OCI-LY7 (cell line): ENCODE measurements at regions not wholly inside any gene's neighbourhood (a gene's known extent, or its start where the extent isn't known, plus 50 kb on each side); places are given as distances from the start of the nearest gene placed in this dataset.

Source experiments
- BruUV-seq: library from RNA; stranded (reverse); fragments of 400-500 nt; replicated peaks from 2 replicates; lab custom pipeline; 2021; lab: Mats Ljungman, UMichigan
- CTCF ChIA-PET: fragments of 300-600 bp; sonication (Branson Sonifier 250); formaldehyde crosslinking; loops from one replicate; lab custom pipeline; 2022; ENCODE audit warnings: antibody characterized with exemption; ENCODE audit not compliant: unreplicated experiment; lab: Charles Lee
- POLR2A ChIA-PET: fragments of 300-600 bp; sonication (Branson Sonifier 250); formaldehyde crosslinking; loops from one replicate; lab custom pipeline; 2022; ENCODE audit warnings: antibody characterized with exemption; lab: Charles Lee
- DNase-seq: peaks from one replicate; pipeline ENCODE4 v3.0.0-alpha.2; 2015; ENCODE audit warnings: low spot score
- H2AFZ ChIP-seq: fragments of 200-600 bp; sonication (generic), shearing (Covaris generic); 2 replicates; pipeline ENCODE4 v1.6.1; 2014; ENCODE audit warnings: mild to moderate bottlenecking, antibody characterized with exemption, low read length, moderate library complexity
- H3K27ac ChIP-seq: fragments of 200-600 bp; sonication (generic); 2 replicates; pipeline ENCODE4 v1.5.1; 2014; ENCODE audit warnings: mixed run types, low read depth, mild to moderate bottlenecking, moderate library complexity, low read length, inconsistent platforms; ENCODE audit not compliant: poor library complexity, severe bottlenecking
- H3K36me3 ChIP-seq: fragments of 200-600 bp; sonication (generic); 2 replicates; pipeline ENCODE4 v1.6.1; 2014; ENCODE audit warnings: mild to moderate bottlenecking, antibody characterized with exemption, low read length, moderate library complexity, mixed read lengths; ENCODE audit not compliant: insufficient read depth
- H3K4me1 ChIP-seq: fragments of 200-600 bp; sonication (generic); 2 replicates; pipeline ENCODE4 v1.5.1; 2014; ENCODE audit warnings: mild to moderate bottlenecking, low read length; ENCODE audit not compliant: insufficient read depth, poor library complexity, severe bottlenecking
- H3K4me2 ChIP-seq: fragments of 200-600 bp; sonication (generic); 2 replicates; pipeline ENCODE4 v1.6.1; 2014; ENCODE audit warnings: mild to moderate bottlenecking, low read length
- H3K4me3 ChIP-seq: fragments of 200-600 bp; sonication (generic); 2 replicates; pipeline ENCODE4 v1.5.1; 2014; ENCODE audit warnings: mild to moderate bottlenecking, low read depth, low read length; ENCODE audit not compliant: poor library complexity, severe bottlenecking
- H3K79me2 ChIP-seq: fragments of 200-600 bp; sonication (generic); 2 replicates; pipeline ENCODE4 v1.6.1; 2016; ENCODE audit warnings: low read depth, mild to moderate bottlenecking, low read length, moderate library complexity, mixed read lengths; ENCODE audit not compliant: insufficient read depth
- H3K9me2 ChIP-seq: fragments of 200-600 bp; sonication (generic); 2 replicates; pipeline ENCODE4 v1.6.1; 2016; ENCODE audit warnings: mild to moderate bottlenecking, low read length, mixed read lengths; ENCODE audit not compliant: insufficient read depth
- H3K9me3 ChIP-seq: fragments of 200-600 bp; sonication (generic); 2 replicates; pipeline ENCODE4 v1.6.1; 2014; ENCODE audit warnings: mild to moderate bottlenecking, mixed run types, low read length, mixed read lengths
- H4K20me1 ChIP-seq: fragments of 200-600 bp; sonication (generic); 2 replicates; pipeline ENCODE4 v1.6.1; 2014; ENCODE audit warnings: mild to moderate bottlenecking, antibody characterized with exemption, low read length, moderate library complexity, mixed read lengths; ENCODE audit not compliant: insufficient read depth
- CTCF ChIP-seq: fragments of 200-600 bp; sonication (generic); conservative IDR thresholded peaks from 2 replicates; pipeline ENCODE4 v1.5.1; 2014; ENCODE audit warnings: mild to moderate bottlenecking, antibody characterized with exemption, low read length, moderate library complexity, mixed read lengths
- EZH2phosphoT487 ChIP-seq: fragments of 200-600 bp; sonication (generic); IDR thresholded peaks from 2 replicates; pipeline ENCODE4 v1.6.1; 2018; ENCODE audit warnings: low read depth, borderline replicate concordance, mild to moderate bottlenecking, mixed run types, antibody characterized with exemption, low read length, moderate library complexity, mixed read lengths
- intact Hi-C: fragments of 100-400 bp; cut with micrococcal nuclease; formaldehyde crosslinking; loops from one replicate; pipeline ENCODE4 v1.10.0; 2022; ENCODE audit not compliant: unreplicated experiment

- Histone ChIP-seq H3K4me3 (no peak overlapping the region), H3K9me3 (0 out of 2 replicates have a peak, but pooled peaks cover 5% of the 10 kb centered on the region), H3K79me2 (no peaks in the 10 kb centered on the region), H4K20me1 (no peaks in the 10 kb centered on the region), H3K4me2 (no peak overlapping the region), H3K9me2 (no peaks in the 10 kb centered on the region), H3K36me3 (no peaks in the 10 kb centered on the region), H3K4me1 (no peaks in the 10 kb centered on the region), H3K27ac (no peak overlapping the region), H2AFZ (no peak overlapping the region)
- TF ChIP-seq EZH2phosphoT487 (no peak), CTCF (no peak)
- CTCF ChIA-PET, result no interaction called here
- BruUV-seq, result no TSS peak
- DNase-seq, result no peak
- POLR2A ChIA-PET, result no interaction called here
- intact Hi-C loops, result no loop called here
Observed at GRCh38 chr1:30342535-30343141, 380.7 kb downstream of the MATN1 start.

- Histone ChIP-seq H3K4me2 (no peak overlapping the region), H3K9me3 (0 out of 2 replicates have a peak, but pooled peaks cover 5% of the 10 kb centered on the region), H3K79me2 (no peaks in the 10 kb centered on the region), H3K27ac (no peak overlapping the region), H3K9me2 (no peaks in the 10 kb centered on the region), H3K36me3 (no peaks in the 10 kb centered on the region), H3K4me3 (no peak overlapping the region), H4K20me1 (no peaks in the 10 kb centered on the region), H3K4me1 (no peaks in the 10 kb centered on the region), H2AFZ (no peak overlapping the region)
- no TSS peak for BruUV-seq
- ChIA-PET POLR2A (no interaction called here), CTCF (no interaction called here)
- DNase-seq, result no peak
- intact Hi-C loops, result no loop called here
- TF ChIP-seq CTCF (no peak), EZH2phosphoT487 (no peak)
Observed at GRCh38 chr1:30340934-30341333, 382.5 kb downstream of the MATN1 start.

- no peak overlapping the region for H3K4me3 ChIP-seq
- H4K20me1 ChIP-seq, result no peaks in the 10 kb centered on the region
- no peaks in the 10 kb centered on the region for H3K4me1 ChIP-seq
- H3K4me2 ChIP-seq, result no peak overlapping the region
- no peak for TF ChIP-seq EZH2phosphoT487
- H3K9me3 ChIP-seq, result 0 out of 2 replicates have a peak, but pooled peaks cover 5% of the 10 kb centered on the region
- DNase-seq, result no peak
- intact Hi-C loops, result no loop called here
- no peaks in the 10 kb centered on the region for H3K9me2 ChIP-seq
- H2AFZ ChIP-seq, result no peak overlapping the region
- BruUV-seq, result no TSS peak
- POLR2A ChIA-PET, result no interaction called here
- H3K36me3 ChIP-seq, result no peaks in the 10 kb centered on the region
- H3K79me2 ChIP-seq, result no peaks in the 10 kb centered on the region
- H3K27ac ChIP-seq, result no peak overlapping the region
- CTCF ChIA-PET, result no interaction called here
Observed at GRCh38 chr1:30339866-30340265, 383.5 kb downstream of the MATN1 start.
